ENCODE measurements at regions not wholly inside any gene's neighbourhood (a gene's known extent, or its start where the extent isn't known, plus 50 kb on each side); places are given as distances from the start of the nearest gene placed in this dataset.

DNA sequence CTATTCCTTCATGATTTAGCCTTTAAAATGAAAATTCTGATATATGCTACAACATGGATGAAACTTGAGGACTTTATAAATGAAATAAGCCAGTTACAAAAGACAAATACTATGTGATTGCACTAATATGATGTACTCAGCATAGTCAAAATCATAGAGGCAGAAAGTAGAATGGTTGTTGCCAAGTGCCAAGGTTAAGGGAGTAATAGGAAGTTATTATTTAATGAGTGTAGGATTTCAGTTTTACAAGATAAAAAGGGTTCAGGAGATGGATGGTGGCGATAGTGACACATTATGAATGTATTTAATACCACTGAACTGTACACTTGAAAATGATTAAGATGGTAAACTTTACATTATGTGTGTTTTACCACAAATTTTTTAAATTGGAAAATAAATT lies 73.1 kb upstream of the FMN2 start:
- no peaks in the 10 kb centered on the region for H4K20me1 ChIP-seq (ENCODE audit: insufficient read depth, low read length)
- peaks cover 7% of the 10 kb centered on the region; the same call in 1 of the 2 replicates for H3K9me3 ChIP-seq (ENCODE audit: insufficient read depth, low read length)
- no peaks in the 10 kb centered on the region for H3K27me3 ChIP-seq (ENCODE audit: low read depth, low read length)
- no peak overlapping the region for H3K4me2 ChIP-seq (ENCODE audit: low read length)
- H3K4me1 ChIP-seq (ENCODE audit: low read length), result no peaks in the 10 kb centered on the region
- no peak for TF ChIP-seq EZH2phosphoT487 (IDR thresholded peaks at IDR 0.05; ENCODE audit: low read depth)
- TF ChIP-seq, protein P1, sequence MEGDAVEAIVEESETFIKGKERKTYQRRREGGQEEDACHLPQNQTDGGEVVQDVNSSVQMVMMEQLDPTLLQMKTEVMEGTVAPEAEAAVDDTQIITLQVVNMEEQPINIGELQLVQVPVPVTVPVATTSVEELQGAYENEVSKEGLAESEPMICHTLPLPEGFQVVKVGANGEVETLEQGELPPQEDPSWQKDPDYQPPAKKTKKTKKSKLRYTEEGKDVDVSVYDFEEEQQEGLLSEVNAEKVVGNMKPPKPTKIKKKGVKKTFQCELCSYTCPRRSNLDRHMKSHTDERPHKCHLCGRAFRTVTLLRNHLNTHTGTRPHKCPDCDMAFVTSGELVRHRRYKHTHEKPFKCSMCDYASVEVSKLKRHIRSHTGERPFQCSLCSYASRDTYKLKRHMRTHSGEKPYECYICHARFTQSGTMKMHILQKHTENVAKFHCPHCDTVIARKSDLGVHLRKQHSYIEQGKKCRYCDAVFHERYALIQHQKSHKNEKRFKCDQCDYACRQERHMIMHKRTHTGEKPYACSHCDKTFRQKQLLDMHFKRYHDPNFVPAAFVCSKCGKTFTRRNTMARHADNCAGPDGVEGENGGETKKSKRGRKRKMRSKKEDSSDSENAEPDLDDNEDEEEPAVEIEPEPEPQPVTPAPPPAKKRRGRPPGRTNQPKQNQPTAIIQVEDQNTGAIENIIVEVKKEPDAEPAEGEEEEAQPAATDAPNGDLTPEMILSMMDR (IDR thresholded peaks at IDR 0.05; ENCODE audit: low read depth, low read length), result no peak
- no peak overlapping the region for H3K27ac ChIP-seq (ENCODE audit: low read length)
- no peak overlapping the region for H2AFZ ChIP-seq (ENCODE audit: low read depth, low read length)
- H3K79me2 ChIP-seq (ENCODE audit: low read length), result no peaks in the 10 kb centered on the region
- H3K4me3 ChIP-seq (ENCODE audit: low read length), result no peak overlapping the region
- H3K9ac ChIP-seq (ENCODE audit: low read length), result no peak overlapping the region
- H3K36me3 ChIP-seq (replicated peaks; ENCODE audit: low read depth, low read length), result no peaks in the 10 kb centered on the region

DNA sequence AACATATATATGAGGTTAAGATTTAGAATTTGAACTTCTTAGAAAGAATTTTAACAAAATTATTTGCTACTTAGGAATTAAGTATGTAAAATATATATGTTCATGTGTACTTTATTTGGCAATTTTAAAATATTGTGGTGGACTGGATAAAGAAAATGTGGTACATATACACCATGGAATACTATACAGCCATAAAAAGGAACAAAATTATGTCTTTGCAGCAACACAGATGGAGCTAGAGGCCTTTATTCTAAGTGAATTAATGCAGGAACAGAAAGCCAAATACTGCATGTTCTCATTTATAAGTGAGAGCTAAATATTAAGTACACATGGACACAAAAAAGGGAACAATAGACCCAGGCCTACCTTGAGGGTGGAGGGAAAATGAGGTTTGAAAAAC lies 72.2 kb upstream of the FMN2 start:
- Histone ChIP-seq H3K9ac (ENCODE audit: low read length) (no peak overlapping the region), H3K9me3 (ENCODE audit: insufficient read depth, low read length) (peaks cover 7% of the 10 kb centered on the region; the same call in 1 of the 2 replicates), H3K27me3 (ENCODE audit: low read depth, low read length) (no peaks in the 10 kb centered on the region), H3K4me2 (ENCODE audit: low read length) (no peak overlapping the region), H2AFZ (ENCODE audit: low read depth, low read length) (no peak overlapping the region), H3K36me3 (replicated peaks; ENCODE audit: low read depth, low read length) (no peaks in the 10 kb centered on the region), H3K79me2 (ENCODE audit: low read length) (no peaks in the 10 kb centered on the region), H3K4me1 (ENCODE audit: low read length) (no peaks in the 10 kb centered on the region), H4K20me1 (ENCODE audit: insufficient read depth, low read length) (no peaks in the 10 kb centered on the region), H3K4me3 (ENCODE audit: low read length) (no peak overlapping the region), H3K27ac (ENCODE audit: low read length) (no peak overlapping the region)
- TF ChIP-seq, protein P1 (IDR thresholded peaks at IDR 0.05; ENCODE audit: low read depth, low read length), result no peak
- no peak for TF ChIP-seq EZH2phosphoT487 (IDR thresholded peaks at IDR 0.05; ENCODE audit: low read depth)

DNA sequence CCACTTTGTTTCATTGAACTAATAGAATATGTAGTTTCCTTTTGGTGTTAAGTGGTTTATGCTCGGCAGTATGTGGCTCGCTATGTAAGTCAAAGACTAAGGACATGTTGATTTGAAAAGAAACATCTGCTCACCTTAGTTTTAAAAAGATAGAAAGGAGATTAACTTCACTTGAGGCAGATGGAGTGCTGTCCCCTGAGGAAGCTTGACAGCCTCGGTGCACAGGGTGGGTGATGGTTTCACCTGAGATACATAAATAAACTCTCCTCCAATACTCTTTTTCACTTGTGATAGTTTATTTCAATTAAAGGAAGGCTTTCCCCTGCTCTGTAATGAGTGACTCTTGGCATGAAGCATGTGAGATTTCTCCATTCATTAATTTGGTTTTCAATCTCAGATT lies 70.8 kb upstream of the FMN2 start:
- TF ChIP-seq, protein P1 (IDR thresholded peaks at IDR 0.05; ENCODE audit: low read depth, low read length), result no peak
- no peak for TF ChIP-seq EZH2phosphoT487 (IDR thresholded peaks at IDR 0.05; ENCODE audit: low read depth)
- Histone ChIP-seq H3K27me3 (ENCODE audit: low read depth, low read length) (no peaks in the 10 kb centered on the region), H2AFZ (ENCODE audit: low read depth, low read length) (no peak overlapping the region), H3K36me3 (replicated peaks; ENCODE audit: low read depth, low read length) (no peaks in the 10 kb centered on the region), H4K20me1 (ENCODE audit: insufficient read depth, low read length) (no peaks in the 10 kb centered on the region), H3K9ac (ENCODE audit: low read length) (no peak overlapping the region), H3K4me1 (ENCODE audit: low read length) (no peaks in the 10 kb centered on the region), H3K79me2 (ENCODE audit: low read length) (no peaks in the 10 kb centered on the region), H3K4me2 (ENCODE audit: low read length) (no peak overlapping the region), H3K9me3 (ENCODE audit: insufficient read depth, low read length) (peaks cover 7% of the 10 kb centered on the region; the same call in 1 of the 2 replicates), H3K4me3 (ENCODE audit: low read length) (no peak overlapping the region), H3K27ac (ENCODE audit: low read length) (no peak overlapping the region)

DNA sequence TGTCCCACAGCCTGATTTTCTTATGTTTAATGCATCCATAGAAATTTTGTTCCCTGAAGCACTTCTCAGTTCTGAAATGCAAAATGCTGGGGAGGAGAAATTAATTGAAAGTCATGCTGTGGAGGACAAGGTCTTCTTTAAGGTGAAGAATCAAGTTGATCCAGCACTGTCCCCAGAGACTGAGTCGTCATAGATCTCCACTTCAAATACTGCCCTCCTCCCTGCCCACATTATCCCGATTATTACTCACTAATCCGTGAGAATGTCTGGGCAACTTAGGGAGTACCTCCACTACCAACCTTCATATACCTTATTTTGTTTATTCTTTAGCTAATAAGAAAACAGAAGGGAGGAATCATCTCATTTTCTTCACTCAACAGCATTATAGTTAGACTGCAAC lies 70.0 kb upstream of the FMN2 start:
- H3K27ac ChIP-seq (ENCODE audit: low read length), result no peak overlapping the region
- H2AFZ ChIP-seq (ENCODE audit: low read depth, low read length), result no peak overlapping the region

More for the DNA sequence above, 70.0 kb upstream of the FMN2 start:
- no peak overlapping the region for H3K4me2 ChIP-seq (ENCODE audit: low read length)
- H3K4me3 ChIP-seq (ENCODE audit: low read length), result no peak overlapping the region
- no peaks in the 10 kb centered on the region for H3K79me2 ChIP-seq (ENCODE audit: low read length)
- no peak for TF ChIP-seq EZH2phosphoT487 (IDR thresholded peaks at IDR 0.05; ENCODE audit: low read depth)
- TF ChIP-seq, protein P1 (IDR thresholded peaks at IDR 0.05; ENCODE audit: low read depth, low read length), result no peak
- no peak overlapping the region for H3K9ac ChIP-seq (ENCODE audit: low read length)
- H3K27me3 ChIP-seq (ENCODE audit: low read depth, low read length), result no peaks in the 10 kb centered on the region
- H3K4me1 ChIP-seq (ENCODE audit: low read length), result no peaks in the 10 kb centered on the region
- H4K20me1 ChIP-seq (ENCODE audit: insufficient read depth, low read length), result no peaks in the 10 kb centered on the region
- peaks cover 7% of the 10 kb centered on the region; the same call in 1 of the 2 replicates for H3K9me3 ChIP-seq (ENCODE audit: insufficient read depth, low read length)
- no peaks in the 10 kb centered on the region for H3K36me3 ChIP-seq (replicated peaks; ENCODE audit: low read depth, low read length)
